AG10803 (cell line): ENCODE measurements at regions not wholly inside any gene's neighbourhood (a gene's known extent, or its start where the extent isn't known, plus 50 kb on each side); places are given as distances from the start of the nearest gene placed in this dataset.
"Not testable (repeated sequence)": the region's sequence is repeated elsewhere in the genome, so short reads cannot be mapped to it uniquely, and the experiment has no call there.

ENCODE experiments used
- DNase-seq: peaks from one replicate; pipeline ENCODE4 v3.0.0; 2010; ENCODE audit warnings: low read depth
- H3K4me3 ChIP-seq: 2 replicates; pipeline ENCODE4 v1.5.1; 2011; ENCODE audit warnings: mild to moderate bottlenecking, low read length, control low read depth
- TF ChIP-seq, protein P1 (sequence below): conservative IDR thresholded peaks from 2 replicates; pipeline ENCODE4 v1.5.1; 2011; ENCODE audit warnings: mild to moderate bottlenecking, low read length, control low read depth, inconsistent platforms

- no peak overlapping the region for H3K4me3 ChIP-seq
- TF ChIP-seq, protein P1, sequence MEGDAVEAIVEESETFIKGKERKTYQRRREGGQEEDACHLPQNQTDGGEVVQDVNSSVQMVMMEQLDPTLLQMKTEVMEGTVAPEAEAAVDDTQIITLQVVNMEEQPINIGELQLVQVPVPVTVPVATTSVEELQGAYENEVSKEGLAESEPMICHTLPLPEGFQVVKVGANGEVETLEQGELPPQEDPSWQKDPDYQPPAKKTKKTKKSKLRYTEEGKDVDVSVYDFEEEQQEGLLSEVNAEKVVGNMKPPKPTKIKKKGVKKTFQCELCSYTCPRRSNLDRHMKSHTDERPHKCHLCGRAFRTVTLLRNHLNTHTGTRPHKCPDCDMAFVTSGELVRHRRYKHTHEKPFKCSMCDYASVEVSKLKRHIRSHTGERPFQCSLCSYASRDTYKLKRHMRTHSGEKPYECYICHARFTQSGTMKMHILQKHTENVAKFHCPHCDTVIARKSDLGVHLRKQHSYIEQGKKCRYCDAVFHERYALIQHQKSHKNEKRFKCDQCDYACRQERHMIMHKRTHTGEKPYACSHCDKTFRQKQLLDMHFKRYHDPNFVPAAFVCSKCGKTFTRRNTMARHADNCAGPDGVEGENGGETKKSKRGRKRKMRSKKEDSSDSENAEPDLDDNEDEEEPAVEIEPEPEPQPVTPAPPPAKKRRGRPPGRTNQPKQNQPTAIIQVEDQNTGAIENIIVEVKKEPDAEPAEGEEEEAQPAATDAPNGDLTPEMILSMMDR = no peak
- DNase-seq = no peak
Measured at GRCh38 chr13:61107989-61108388, 307.7 kb downstream of the PCDH20 start.

DNA sequence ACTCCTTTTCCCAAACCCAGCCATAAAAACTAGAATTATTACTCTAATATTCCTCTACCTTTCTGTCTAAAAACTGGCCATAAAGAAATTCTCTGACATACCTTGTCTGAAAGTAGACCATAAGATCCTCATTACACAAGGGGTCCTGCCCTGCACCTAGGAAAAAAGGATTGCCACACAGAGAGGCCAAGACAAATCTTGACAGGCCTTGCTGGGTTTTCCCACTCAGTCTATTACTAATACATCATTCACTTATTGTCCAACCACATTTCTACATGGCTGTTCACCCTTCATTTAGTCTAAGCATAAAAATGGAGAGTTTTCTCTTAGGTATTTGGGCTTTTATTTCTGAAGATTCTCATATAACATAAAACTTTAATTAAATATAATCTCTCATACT is 319.8 kb downstream of the PCDH20 start:
- no peak for DNase-seq
- TF ChIP-seq, protein P1 = no peak

GRCh38 chr13:61094865-61095264 is 320.8 kb downstream of the PCDH20 start:
- TF ChIP-seq, protein P1 = no peak
- DNase-seq = no peak
- no peak overlapping the region for H3K4me3 ChIP-seq

More for the DNA sequence above, 319.8 kb downstream of the PCDH20 start:
- no peak overlapping the region for H3K4me3 ChIP-seq

DNA sequence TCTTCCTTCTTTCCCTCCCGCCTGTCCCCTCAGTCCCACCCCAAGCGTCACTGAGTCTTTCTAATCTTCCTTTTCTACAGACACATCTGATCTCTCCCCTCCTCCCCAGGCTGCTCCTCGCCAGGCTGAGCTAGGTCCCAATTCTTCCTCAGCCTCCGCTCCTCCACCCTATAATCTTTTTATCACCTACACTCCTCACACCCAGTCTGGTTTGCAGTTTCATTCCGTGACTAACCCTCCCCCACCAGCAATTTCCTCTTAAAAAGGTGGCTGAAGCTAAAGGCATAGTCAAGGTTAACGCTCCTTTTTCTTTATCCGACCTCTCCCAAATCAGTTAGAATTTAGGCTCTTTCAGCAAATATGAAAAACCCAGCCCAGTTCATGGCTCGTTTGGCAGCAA is 325.8 kb downstream of the PCDH20 start:
- not testable (repeated sequence) for H3K4me3 ChIP-seq, DNase-seq

DNA sequence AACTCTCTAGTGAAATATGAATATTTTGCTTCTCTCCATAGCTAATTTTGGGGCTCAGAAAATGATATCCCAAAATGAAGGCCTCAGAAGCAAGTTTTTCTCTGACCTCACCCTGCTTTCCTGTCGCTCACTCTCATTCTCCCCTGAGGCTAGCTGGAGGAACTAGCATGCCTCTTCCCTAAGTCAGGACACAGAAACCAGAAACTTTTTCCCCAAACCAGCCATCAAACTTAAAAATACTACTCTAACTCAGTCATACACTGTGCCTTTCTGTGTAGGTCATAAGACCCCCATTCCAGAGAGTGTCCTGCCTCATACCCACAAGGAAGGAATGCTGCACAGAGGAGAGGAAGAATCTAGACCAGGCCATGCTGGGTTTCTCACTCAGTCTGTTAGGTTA is 329.6 kb downstream of the PCDH20 start:
- no peak for DNase-seq
- TF ChIP-seq, protein P1 = no peak
- H3K4me3 ChIP-seq = no peak overlapping the region

DNA sequence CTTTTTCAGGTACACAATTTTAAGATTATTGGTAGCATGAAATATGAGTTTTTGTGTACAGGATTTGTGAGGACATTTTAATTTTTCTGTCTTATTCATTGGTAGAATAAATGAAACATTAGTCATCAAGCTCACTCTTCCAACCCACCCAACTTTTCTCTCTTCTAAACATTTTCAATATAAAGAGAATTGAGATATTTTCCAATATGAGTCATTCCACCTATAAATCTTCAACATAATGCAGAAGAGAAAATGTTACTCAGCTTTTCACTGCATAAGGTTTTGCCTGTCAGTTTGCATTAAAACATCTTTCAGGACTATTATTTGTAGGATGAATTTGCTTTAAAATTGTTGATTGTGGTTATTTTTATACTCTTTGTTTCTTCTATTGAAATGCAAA is 330.7 kb downstream of the PCDH20 start:
- TF ChIP-seq, protein P1 = no peak
- no peak overlapping the region for H3K4me3 ChIP-seq
- peak; percentile 1 for DNase-seq

- DNase-seq = no peak
- no peak overlapping the region for H3K4me3 ChIP-seq
- TF ChIP-seq, protein P1 = no peak
Measured at GRCh38 chr13:61078976-61079770, 336.5 kb downstream of the PCDH20 start.

GRCh38 chr13:61052175-61052574 is 363.5 kb downstream of the PCDH20 start:
- no peak for DNase-seq
- H3K4me3 ChIP-seq = no peak overlapping the region
- TF ChIP-seq, protein P1 = no peak
